ENCODE measurements at regions not wholly inside any gene's neighbourhood (a gene's known extent, or its start where the extent isn't known, plus 50 kb on each side); places are given as distances from the start of the nearest gene placed in this dataset.

DNA sequence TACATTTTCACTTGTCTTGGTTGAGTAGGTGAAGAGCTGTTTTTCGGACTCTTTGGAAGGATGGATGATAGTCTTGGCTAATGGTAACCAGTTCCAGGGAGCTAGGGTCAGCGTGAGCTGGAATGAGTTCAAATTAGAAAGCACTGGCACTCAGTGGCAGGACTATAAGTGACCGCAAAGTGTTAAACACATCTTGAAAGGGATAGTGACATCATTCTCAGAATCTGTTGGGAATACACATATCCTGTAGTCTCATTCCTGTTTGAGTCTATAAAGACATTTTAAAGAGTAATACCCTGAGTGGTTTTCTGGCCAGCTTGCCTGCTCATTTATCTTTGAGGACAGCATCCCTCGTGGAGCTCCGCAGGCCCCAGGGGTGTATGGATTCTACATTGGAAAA, 56.7 kb upstream of the TMEM248 start:
- Histone ChIP-seq H3K4me1 (no peaks in the 10 kb centered on the region), H3K9me3 (replicated peaks in 1 of 11) (no peaks in the 10 kb centered on the region; a peak in 1 of 22 replicates), H3K4me2 (no peak overlapping the region), H4K20me1 (no peaks in the 10 kb centered on the region), H3K4me3 (no peak overlapping the region), H3K27me3 (no peaks in the 10 kb centered on the region), H3K36me3 (peaks cover 31 to 80% (median 47%) of the 10 kb centered on the region in 11 experiments), H3K27ac (no peak overlapping the region), H3K9ac (no peak overlapping the region)
- TF ChIP-seq Cebpa-rat (IDR thresholded peaks at IDR 0.05), result no peak

DNA sequence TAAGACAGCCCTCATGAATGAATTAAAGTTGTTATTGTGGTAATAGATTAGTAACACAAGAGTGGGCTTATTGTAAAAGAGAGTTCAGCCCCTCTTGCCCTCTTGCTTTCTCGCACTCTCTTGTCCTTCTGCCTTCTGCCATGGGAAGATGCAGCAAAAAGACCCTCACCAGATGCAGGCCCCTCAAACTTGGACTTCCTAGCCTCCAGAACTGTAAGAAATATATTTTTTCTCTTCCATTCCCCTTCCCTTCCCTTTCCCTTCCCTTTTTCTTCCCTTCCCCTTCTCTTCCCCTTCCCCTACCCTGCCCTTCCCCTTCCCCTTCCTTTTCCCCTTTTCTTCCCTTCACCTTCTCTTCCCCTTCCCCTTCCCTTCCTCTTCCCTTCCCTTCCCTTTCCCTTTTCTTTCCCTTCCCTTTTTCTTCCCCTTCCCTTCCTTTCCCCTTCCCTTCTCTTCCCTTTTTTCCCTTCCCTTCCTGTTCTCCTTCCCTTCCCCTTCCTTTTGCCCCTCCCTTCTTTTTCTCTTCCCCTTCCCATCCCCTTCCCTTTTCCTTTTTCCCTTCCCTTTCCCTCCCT, 55.6 kb upstream of the TMEM248 start:
- H3K9ac ChIP-seq, result no peak overlapping the region
- H3K9me3 ChIP-seq (replicated peaks in 1 of 11), result no peaks in the 10 kb centered on the region; a peak in 1 of 22 replicates
- peaks cover 29 to 79% (median 43%) of the 10 kb centered on the region in 11 experiments; a peak in 21 of 22 replicates for H3K36me3 ChIP-seq
- H3K4me2 ChIP-seq, result no peak overlapping the region
- H3K4me3 ChIP-seq, result no peak overlapping the region
- no peaks in the 10 kb centered on the region for H3K27me3 ChIP-seq
- H3K4me1 ChIP-seq, result no peaks in the 10 kb centered on the region
- TF ChIP-seq Cebpa-rat (IDR thresholded peaks at IDR 0.05), result no peak
- no peak overlapping the region for H3K27ac ChIP-seq
- no peaks in the 10 kb centered on the region for H4K20me1 ChIP-seq

- no peak for TF ChIP-seq Cebpa-rat (IDR thresholded peaks at IDR 0.05)
- Histone ChIP-seq H3K36me3 (peaks cover 26 to 70% (median 47%) of the 10 kb centered on the region in 11 experiments; a peak in 21 of 22 replicates), H3K4me2 (no peak overlapping the region), H3K9ac (no peak overlapping the region), H3K4me1 (no peaks in the 10 kb centered on the region), H3K9me3 (replicated peaks in 1 of 11) (no peaks in the 10 kb centered on the region; a peak in 1 of 22 replicates), H3K27ac (no peak overlapping the region), H3K4me3 (no peak overlapping the region), H3K27me3 (no peaks in the 10 kb centered on the region), H4K20me1 (no peaks in the 10 kb centered on the region)
Measured at GRCh38 chr7:66867198-66867790, 53.7 kb upstream of the TMEM248 start.

DNA sequence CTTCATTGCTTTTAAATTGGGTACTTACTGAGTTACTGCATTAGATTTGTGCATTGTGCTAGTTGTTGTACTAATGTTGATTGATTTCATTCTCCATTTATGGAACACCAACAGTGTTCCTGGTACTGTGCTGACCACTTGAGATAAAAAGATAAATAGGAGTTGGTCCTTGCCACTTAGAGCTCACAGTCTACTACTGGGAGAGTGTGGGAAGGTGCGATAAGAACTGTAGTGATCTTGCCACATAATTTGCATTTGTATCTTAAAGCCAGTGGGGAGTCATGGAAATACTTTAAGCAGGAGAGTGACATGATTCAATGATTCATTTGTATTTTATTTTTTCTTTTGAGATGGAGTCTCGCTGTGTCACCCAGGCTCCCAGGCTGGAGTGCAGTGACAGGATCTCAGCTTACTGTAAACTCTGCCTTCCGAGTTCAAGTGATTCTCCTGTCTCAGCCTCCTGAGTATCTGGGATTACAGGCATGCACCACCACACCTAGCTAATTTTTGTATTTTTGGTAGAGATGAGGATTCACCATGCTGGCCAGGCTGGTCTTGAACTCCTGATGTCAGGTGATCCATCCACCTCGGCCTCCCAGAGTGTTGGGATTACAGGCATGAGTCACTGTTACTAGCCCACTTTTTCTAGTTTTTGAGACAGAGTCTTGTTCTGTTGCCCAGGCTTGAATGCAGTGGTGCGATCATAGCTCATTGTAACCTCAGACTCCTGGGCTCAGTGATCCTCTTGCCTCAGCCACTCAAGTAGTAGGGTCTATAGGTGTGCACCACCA, 51.2 kb upstream of the TMEM248 start:
- no peak overlapping the region for H3K4me2 ChIP-seq
- H3K4me3 ChIP-seq, result no peak overlapping the region
- no peak overlapping the region for H3K27ac ChIP-seq
- no peaks in the 10 kb centered on the region for H3K27me3 ChIP-seq
- peaks cover 14 to 48% (median 37%) of the 10 kb centered on the region in 11 experiments; a peak in 19 of 22 replicates for H3K36me3 ChIP-seq
- H3K9ac ChIP-seq, result no peak overlapping the region
- no peaks in the 10 kb centered on the region; a peak in 1 of 22 replicates for H3K9me3 ChIP-seq (replicated peaks in 1 of 11)
- no peak for TF ChIP-seq Cebpa-rat (IDR thresholded peaks at IDR 0.05)
- H3K4me1 ChIP-seq, result no peaks in the 10 kb centered on the region
- no peaks in the 10 kb centered on the region for H4K20me1 ChIP-seq

DNA sequence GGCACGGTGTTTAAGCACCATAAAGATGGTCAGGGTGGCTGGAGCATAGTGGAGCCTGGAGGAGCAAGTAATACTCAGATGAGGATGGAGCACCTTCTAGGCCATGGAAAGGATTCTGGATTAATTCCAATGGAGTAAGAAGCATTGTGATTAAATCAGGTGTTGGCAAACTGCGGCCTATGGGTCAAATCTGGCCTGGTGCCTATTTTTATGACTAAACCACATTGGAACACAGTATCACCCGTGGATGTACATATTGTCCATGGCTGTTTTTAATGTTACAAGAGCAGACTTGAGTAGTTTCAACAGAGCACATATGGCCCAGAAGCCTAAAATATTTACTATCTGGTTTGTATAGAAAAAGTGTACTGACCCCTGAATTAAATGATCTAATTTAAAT, 49.9 kb upstream of the TMEM248 start:
- H3K4me2 ChIP-seq, result no peak overlapping the region
- H3K27me3 ChIP-seq, result no peaks in the 10 kb centered on the region
- no peak overlapping the region for H3K9ac ChIP-seq
- H3K4me3 ChIP-seq, result no peak overlapping the region
- H4K20me1 ChIP-seq, result no peaks in the 10 kb centered on the region
- H3K36me3 ChIP-seq, result peaks cover 14 to 45% (median 37%) of the 10 kb centered on the region in 11 experiments; a peak in 19 of 22 replicates
- no peaks in the 10 kb centered on the region for H3K9me3 ChIP-seq (replicated peaks in 1 of 11)
- H3K4me1 ChIP-seq, result no peaks in the 10 kb centered on the region
- TF ChIP-seq Cebpa-rat (IDR thresholded peaks at IDR 0.05), result no peak
- H3K27ac ChIP-seq, result no peak overlapping the region
